ENCODE measurements at regions not wholly inside any gene's neighbourhood (a gene's known extent, or its start where the extent isn't known, plus 50 kb on each side); places are given as distances from the start of the nearest gene placed in this dataset.

DNA sequence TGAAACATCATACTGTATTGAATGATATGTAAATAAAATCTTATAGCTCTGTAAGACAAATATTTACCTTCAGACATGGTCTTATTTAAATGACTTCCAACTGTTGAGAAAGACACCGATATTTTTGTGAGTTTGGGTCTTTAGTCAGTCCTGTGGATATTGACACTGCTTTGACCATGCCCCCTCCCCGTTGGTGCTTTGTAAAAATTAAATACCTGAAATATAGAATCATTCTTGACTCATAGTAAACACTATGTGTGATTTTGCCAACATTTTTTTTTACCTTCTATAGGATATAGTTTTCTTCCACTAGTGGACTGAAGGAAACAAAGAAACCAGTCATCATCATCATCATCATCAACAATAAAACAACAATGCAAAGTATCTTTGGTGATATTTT lies 114.3 kb upstream of the HS3ST1 start:
- intact Hi-C loops (cut with DNase I) = no loop called here
- DNase-seq = no peak
- no peak overlapping the region for H3K9ac ChIP-seq (ENCODE audit: low read depth in 2 of 2, low read length in 2 of 2)

DNA sequence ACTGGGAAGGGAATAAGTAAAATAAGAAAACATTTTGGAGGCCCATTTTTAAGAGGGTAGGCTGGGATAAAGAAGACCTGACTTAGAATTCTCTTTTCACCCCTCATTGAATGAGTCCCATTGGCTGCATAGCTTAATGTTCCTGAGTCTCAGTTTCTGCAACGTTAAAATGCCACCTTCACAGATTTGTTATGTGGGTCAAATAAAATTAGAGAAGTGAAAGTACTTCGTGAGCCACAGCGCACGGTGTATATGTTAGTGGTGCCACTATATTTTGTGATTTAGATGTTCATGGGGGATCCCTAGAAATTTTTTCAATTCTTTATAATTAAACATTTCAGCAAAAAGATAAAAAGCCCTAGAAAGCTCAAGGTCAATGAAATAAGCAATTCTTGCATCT lies 109.2 kb upstream of the HS3ST1 start:
- no peaks in the 10 kb centered on the region for H3K36me3 ChIP-seq
- H3K4me3 ChIP-seq = no peak overlapping the region
- DNase-seq = no peak
- no peak overlapping the region for H3K27ac ChIP-seq
- intact Hi-C loops (cut with DNase I) = no loop called here
- TF ChIP-seq, protein P1, sequence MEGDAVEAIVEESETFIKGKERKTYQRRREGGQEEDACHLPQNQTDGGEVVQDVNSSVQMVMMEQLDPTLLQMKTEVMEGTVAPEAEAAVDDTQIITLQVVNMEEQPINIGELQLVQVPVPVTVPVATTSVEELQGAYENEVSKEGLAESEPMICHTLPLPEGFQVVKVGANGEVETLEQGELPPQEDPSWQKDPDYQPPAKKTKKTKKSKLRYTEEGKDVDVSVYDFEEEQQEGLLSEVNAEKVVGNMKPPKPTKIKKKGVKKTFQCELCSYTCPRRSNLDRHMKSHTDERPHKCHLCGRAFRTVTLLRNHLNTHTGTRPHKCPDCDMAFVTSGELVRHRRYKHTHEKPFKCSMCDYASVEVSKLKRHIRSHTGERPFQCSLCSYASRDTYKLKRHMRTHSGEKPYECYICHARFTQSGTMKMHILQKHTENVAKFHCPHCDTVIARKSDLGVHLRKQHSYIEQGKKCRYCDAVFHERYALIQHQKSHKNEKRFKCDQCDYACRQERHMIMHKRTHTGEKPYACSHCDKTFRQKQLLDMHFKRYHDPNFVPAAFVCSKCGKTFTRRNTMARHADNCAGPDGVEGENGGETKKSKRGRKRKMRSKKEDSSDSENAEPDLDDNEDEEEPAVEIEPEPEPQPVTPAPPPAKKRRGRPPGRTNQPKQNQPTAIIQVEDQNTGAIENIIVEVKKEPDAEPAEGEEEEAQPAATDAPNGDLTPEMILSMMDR (IDR thresholded peaks at IDR 0.05) = no peak
- H3K9ac ChIP-seq (ENCODE audit: low read depth in 2 of 2, low read length in 2 of 2) = no peak overlapping the region
- H3K9me3 ChIP-seq = no peaks in the 10 kb centered on the region
- no peaks in the 10 kb centered on the region for H3K27me3 ChIP-seq
- H3K4me1 ChIP-seq = no peaks in the 10 kb centered on the region

More for the DNA sequence above, 114.3 kb upstream of the HS3ST1 start:
- H3K27me3 ChIP-seq = no peaks in the 10 kb centered on the region
- no peaks in the 10 kb centered on the region for H3K36me3 ChIP-seq
- no peak overlapping the region for H3K4me3 ChIP-seq
- TF ChIP-seq, protein P1 (IDR thresholded peaks at IDR 0.05) = no peak
- no peaks in the 10 kb centered on the region for H3K4me1 ChIP-seq
- no peaks in the 10 kb centered on the region for H3K9me3 ChIP-seq
- H3K27ac ChIP-seq = no peak overlapping the region

DNA sequence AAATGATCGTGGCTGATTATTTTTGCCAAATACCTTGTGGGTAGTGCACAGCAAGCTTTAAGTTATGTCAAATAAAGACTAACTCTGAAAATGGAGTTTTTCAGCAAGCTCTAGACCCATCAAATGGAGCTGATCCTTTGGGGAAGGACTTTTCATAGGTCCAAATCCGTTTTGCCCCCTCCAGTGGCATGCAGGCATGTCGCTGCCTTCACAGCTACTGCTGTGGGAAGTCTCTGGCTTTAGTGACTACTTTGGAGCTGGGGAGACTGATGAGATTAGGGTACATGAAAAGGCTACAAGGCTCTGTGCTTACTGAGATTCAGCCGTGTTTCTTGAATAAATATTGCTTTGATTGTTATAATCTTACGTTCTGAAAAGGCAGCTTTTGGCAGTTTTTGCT lies 106.6 kb upstream of the HS3ST1 start:
- TF ChIP-seq, protein P1 (IDR thresholded peaks at IDR 0.05) = no peak
- Histone ChIP-seq H3K4me1 (no peaks in the 10 kb centered on the region), H3K4me3 (no peak overlapping the region), H3K36me3 (no peaks in the 10 kb centered on the region), H3K9me3 (no peaks in the 10 kb centered on the region), H3K27me3 (no peaks in the 10 kb centered on the region), H3K27ac (no peak overlapping the region), H3K9ac (ENCODE audit: low read depth in 2 of 2, low read length in 2 of 2) (no peak overlapping the region)
- intact Hi-C loops (cut with DNase I) = no loop called here
- no peak for DNase-seq

DNA sequence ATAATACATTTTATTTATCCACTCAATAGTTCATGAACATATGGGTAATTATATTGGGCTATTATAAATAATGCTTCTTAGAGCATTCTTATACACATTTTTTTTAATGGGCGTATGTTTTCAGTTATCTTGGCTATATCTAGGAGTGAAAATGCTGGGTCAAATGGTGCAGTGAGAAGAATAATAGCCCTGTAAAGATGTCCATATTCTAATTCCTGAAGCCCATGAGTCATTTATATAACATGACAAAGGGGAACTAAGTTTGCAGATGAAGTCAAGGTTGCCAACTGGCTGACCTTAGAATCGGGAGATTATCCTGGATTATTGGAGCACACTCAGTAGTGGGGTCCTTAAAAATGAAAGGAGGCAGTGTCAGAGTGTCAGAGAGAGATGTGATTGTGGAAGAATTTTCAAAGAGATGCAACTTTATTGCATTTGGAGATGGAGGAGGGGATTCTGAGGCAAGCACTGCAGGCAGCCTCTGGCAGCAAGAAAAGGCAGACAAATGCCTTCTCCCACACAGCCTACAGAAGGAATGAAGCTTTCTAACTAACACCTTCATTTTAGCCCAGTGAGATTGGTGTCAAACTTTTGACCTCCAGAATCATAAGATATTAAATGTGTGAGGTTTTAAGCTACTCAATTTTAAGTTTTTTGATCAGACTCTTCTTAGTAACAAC lies 106.1 kb upstream of the HS3ST1 start:
- DNase-seq = no peak
- Histone ChIP-seq H3K9ac (ENCODE audit: low read depth in 2 of 2, low read length in 2 of 2) (no peak overlapping the region), H3K9me3 (no peaks in the 10 kb centered on the region), H3K4me3 (no peak overlapping the region), H3K36me3 (no peaks in the 10 kb centered on the region), H3K27ac (no peak overlapping the region), H3K27me3 (no peaks in the 10 kb centered on the region), H3K4me1 (no peaks in the 10 kb centered on the region)
- TF ChIP-seq, protein P1 (IDR thresholded peaks at IDR 0.05) = no peak
- intact Hi-C loops (cut with DNase I) = no loop called here

DNA sequence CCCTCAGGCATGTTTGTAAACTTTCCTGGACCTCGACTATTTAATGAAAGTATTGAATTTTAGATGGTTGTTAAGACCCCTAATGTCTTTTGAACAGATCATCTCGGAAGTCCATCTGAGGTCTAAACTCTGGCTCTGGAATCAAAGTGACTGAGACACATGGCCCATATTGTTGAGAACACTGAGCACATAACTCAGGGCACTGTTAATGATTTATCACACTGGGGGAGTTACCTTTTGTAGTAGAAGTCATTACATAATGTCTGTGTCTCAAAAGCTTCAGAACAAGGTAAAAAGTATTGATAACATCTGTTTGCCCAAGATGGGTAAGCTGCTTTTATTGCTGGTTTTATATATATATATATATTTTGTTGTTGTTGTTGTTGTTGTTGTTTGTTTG lies 103.4 kb upstream of the HS3ST1 start:
- intact Hi-C loops (cut with DNase I) = no loop called here
- H3K27ac ChIP-seq = no peak overlapping the region
- no peaks in the 10 kb centered on the region for H3K4me1 ChIP-seq
- TF ChIP-seq, protein P1 (IDR thresholded peaks at IDR 0.05) = no peak
- H3K36me3 ChIP-seq = no peaks in the 10 kb centered on the region
- H3K4me3 ChIP-seq = no peak overlapping the region
- no peak for DNase-seq
- H3K27me3 ChIP-seq = no peaks in the 10 kb centered on the region
- H3K9ac ChIP-seq (ENCODE audit: low read depth in 2 of 2, low read length in 2 of 2) = no peak overlapping the region
- H3K9me3 ChIP-seq = no peaks in the 10 kb centered on the region

All from colonic mucosa (tissue), 4 donors.